ENCODE measurements at regions not wholly inside any gene's neighbourhood (a gene's known extent, or its start where the extent isn't known, plus 50 kb on each side); places are given as distances from the start of the nearest gene placed in this dataset.

DNA sequence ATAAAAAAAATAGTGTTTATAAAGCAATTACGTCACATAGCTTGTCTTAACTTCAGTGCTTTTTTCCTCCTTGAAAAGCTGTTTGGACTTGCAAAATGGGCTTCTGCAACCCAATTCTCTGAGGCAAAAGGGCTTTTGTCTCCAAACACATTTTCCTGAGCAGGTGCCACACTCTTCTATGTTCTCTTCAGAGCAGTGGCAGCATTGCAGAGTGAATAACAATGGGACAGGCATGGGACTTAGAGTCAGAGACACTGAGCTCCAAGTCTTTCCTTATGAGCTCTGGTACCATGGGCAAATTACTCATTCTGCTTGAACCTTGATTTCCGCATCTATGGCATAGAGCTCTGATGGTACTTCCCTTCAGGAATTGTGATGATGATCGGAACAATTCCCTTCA is 149.0 kb downstream of the ARL6IP6 start:
- Histone ChIP-seq H2AFZ (ENCODE audit: low read length) (no peak overlapping the region), H3K79me2 (ENCODE audit: control insufficient read depth, insufficient read depth, low read length) (no peaks in the 10 kb centered on the region), H3K27ac (ENCODE audit: insufficient read depth, low read length) (no peak overlapping the region), H3K9me3 (ENCODE audit: control insufficient read depth, insufficient read depth, low read depth, low read length) (no peaks in the 10 kb centered on the region), H4K20me1 (ENCODE audit: control insufficient read depth, extremely low read depth, insufficient read depth, low read length) (no peaks in the 10 kb centered on the region), H3K9ac (ENCODE audit: insufficient read depth, low read length) (no peak overlapping the region), H3K4me1 (ENCODE audit: control insufficient read depth, extremely low read depth, insufficient read depth, low read length) (no peaks in the 10 kb centered on the region), H3K4me2 (ENCODE audit: extremely low read depth, insufficient read depth, low read length) (no peak overlapping the region), H3K4me3 (replicated peaks in 1 of 4; ENCODE audit: control extremely low read depth in 1 of 4, insufficient read depth in 1 of 4, low read depth in 3 of 4, low read length in 4 of 4) (no peak overlapping the region), H3K27me3 (ENCODE audit: control insufficient read depth, insufficient read depth, low read length) (no peaks in the 10 kb centered on the region), H3K36me3 (ENCODE audit: control insufficient read depth, insufficient read depth, low read length) (no peaks in the 10 kb centered on the region)
- no peak for DNase-seq (ENCODE audit: low read depth in 2 of 2)
- TF ChIP-seq EZH2 (IDR thresholded peaks at IDR 0.05; ENCODE audit: low read length, missing control alignments): no peak
- no peak for TF ChIP-seq CTCF (conservative IDR thresholded peaks at IDR 0.05 in 1 of 2, IDR thresholded peaks at IDR 0.05 in 1 of 2; ENCODE audit: low read depth in 1 of 2, low read length in 2 of 2)

DNA sequence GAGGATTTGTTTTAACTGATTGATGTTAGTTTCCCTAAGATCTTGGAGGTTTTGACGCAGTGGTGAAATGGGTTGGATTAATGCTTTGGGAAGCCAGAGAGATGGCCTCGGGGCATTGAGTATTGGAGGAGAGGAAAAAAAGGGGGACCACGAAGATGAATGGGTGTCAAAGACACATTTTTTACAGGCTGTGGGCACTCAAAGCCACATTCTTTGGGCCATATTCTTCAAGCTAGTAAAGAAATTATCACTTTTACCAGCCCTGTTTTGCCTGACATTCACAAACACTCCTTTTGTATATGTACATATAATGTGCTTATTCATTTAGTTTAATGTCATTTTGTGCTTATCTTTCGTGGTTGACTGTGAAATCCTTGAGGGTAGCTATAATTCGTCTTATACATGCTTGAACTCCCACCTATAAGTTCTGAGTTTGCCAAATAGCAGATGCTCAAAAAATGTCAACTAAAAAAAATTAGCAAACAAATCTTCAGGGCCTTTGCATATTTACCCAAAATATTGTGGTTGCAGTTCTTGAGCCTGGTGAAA is 146.3 kb downstream of the ARL6IP6 start:
- H3K4me2 ChIP-seq (ENCODE audit: extremely low read depth, insufficient read depth, low read length): no peak overlapping the region
- no peaks in the 10 kb centered on the region for H4K20me1 ChIP-seq (ENCODE audit: control insufficient read depth, extremely low read depth, insufficient read depth, low read length)
- H3K27me3 ChIP-seq (ENCODE audit: control insufficient read depth, insufficient read depth, low read length): no peaks in the 10 kb centered on the region
- no peaks in the 10 kb centered on the region for H3K9me3 ChIP-seq (ENCODE audit: control insufficient read depth, insufficient read depth, low read depth, low read length)
- H3K9ac ChIP-seq (ENCODE audit: insufficient read depth, low read length): no peak overlapping the region
- H3K27ac ChIP-seq (ENCODE audit: insufficient read depth, low read length): no peak overlapping the region
- H3K4me1 ChIP-seq (ENCODE audit: control insufficient read depth, extremely low read depth, insufficient read depth, low read length): no peaks in the 10 kb centered on the region
- H3K4me3 ChIP-seq (replicated peaks in 1 of 4; ENCODE audit: control extremely low read depth in 1 of 4, insufficient read depth in 1 of 4, low read depth in 3 of 4, low read length in 4 of 4): no peak overlapping the region
- no peak overlapping the region for H2AFZ ChIP-seq (ENCODE audit: low read length)
- no peak for DNase-seq (ENCODE audit: low read depth in 2 of 2)
- TF ChIP-seq CTCF (conservative IDR thresholded peaks at IDR 0.05 in 1 of 2, IDR thresholded peaks at IDR 0.05 in 1 of 2; ENCODE audit: low read depth in 1 of 2, low read length in 2 of 2): no peak
- TF ChIP-seq EZH2 (IDR thresholded peaks at IDR 0.05; ENCODE audit: low read length, missing control alignments): no peak
- no peaks in the 10 kb centered on the region for H3K79me2 ChIP-seq (ENCODE audit: control insufficient read depth, insufficient read depth, low read length)
- no peaks in the 10 kb centered on the region for H3K36me3 ChIP-seq (ENCODE audit: control insufficient read depth, insufficient read depth, low read length)

- H3K9ac ChIP-seq (ENCODE audit: insufficient read depth, low read length): no peak overlapping the region
- H3K4me2 ChIP-seq (ENCODE audit: extremely low read depth, insufficient read depth, low read length): no peak overlapping the region
- no peaks in the 10 kb centered on the region for H3K9me3 ChIP-seq (ENCODE audit: control insufficient read depth, insufficient read depth, low read depth, low read length)
- no peaks in the 10 kb centered on the region for H3K79me2 ChIP-seq (ENCODE audit: control insufficient read depth, insufficient read depth, low read length)
- H4K20me1 ChIP-seq (ENCODE audit: control insufficient read depth, extremely low read depth, insufficient read depth, low read length): no peaks in the 10 kb centered on the region
- no peak overlapping the region for H3K27ac ChIP-seq (ENCODE audit: insufficient read depth, low read length)
- H3K4me3 ChIP-seq (replicated peaks in 1 of 4; ENCODE audit: control extremely low read depth in 1 of 4, insufficient read depth in 1 of 4, low read depth in 3 of 4, low read length in 4 of 4): no peak overlapping the region
- H3K4me1 ChIP-seq (ENCODE audit: control insufficient read depth, extremely low read depth, insufficient read depth, low read length): no peaks in the 10 kb centered on the region
- no peak for TF ChIP-seq CTCF (conservative IDR thresholded peaks at IDR 0.05 in 1 of 2, IDR thresholded peaks at IDR 0.05 in 1 of 2; ENCODE audit: low read depth in 1 of 2, low read length in 2 of 2)
- TF ChIP-seq EZH2 (IDR thresholded peaks at IDR 0.05; ENCODE audit: low read length, missing control alignments): no peak
- DNase-seq (ENCODE audit: low read depth in 2 of 2): no peak
- H2AFZ ChIP-seq (ENCODE audit: low read length): no peak overlapping the region
- no peaks in the 10 kb centered on the region for H3K27me3 ChIP-seq (ENCODE audit: control insufficient read depth, insufficient read depth, low read length)
- no peaks in the 10 kb centered on the region for H3K36me3 ChIP-seq (ENCODE audit: control insufficient read depth, insufficient read depth, low read length)
Observed at GRCh38 chr2:152863826-152864225, 145.4 kb downstream of the ARL6IP6 start.

Measured in fibroblast of lung (primary cell).